PC-3 (cell line): ENCODE measurements at regions not wholly inside any gene's neighbourhood (a gene's known extent, or its start where the extent isn't known, plus 50 kb on each side); places are given as distances from the start of the nearest gene placed in this dataset.

Experiments
- ATAC-seq: fragments of 200-7000 bp; cut with Tn5 transposase; 2 replicates; pipeline ENCODE4 v1.9.1; 2020; ENCODE audit warnings: mild to moderate bottlenecking, moderate library complexity
- BruUV-seq: library from RNA; stranded (reverse); fragments of 400-500 nt; replicated peaks from 2 replicates; lab custom pipeline; 2021; lab: Mats Ljungman, UMichigan
- CTCF ChIA-PET: fragments of 300-600 bp; sonication (Branson Sonifier 250); formaldehyde crosslinking; loops from one replicate; lab custom pipeline; 2022; ENCODE audit warnings: antibody characterized with exemption; lab: Charles Lee
- POLR2A ChIA-PET: fragments of 300-600 bp; sonication (Branson Sonifier 250); formaldehyde crosslinking; loops from one replicate; lab custom pipeline; 2022; ENCODE audit warnings: antibody characterized with exemption; ENCODE audit not compliant: unreplicated experiment; lab: Charles Lee
- DNase-seq: peaks from one replicate; pipeline ENCODE4 v3.0.0-alpha.2; 2015
- H2AFZ ChIP-seq: fragments of 300-600 bp; sonication (generic); 2 replicates; pipeline ENCODE4 v1.6.0; 2016; ENCODE audit warnings: antibody characterized with exemption, low read length
- H3F3A ChIP-seq: fragments of 300-600 bp; sonication (generic); one replicate; pipeline ENCODE4 v1.6.0; 2017; ENCODE audit warnings: antibody characterized with exemption, low read length, control low read depth, mild to moderate bottlenecking; ENCODE audit not compliant: unreplicated experiment
- H3K27ac ChIP-seq: fragments of 300-600 bp; sonication (generic); 2 replicates; pipeline ENCODE4 v1.5.1; 2016; ENCODE audit warnings: mild to moderate bottlenecking, low read length
- H3K27me3 ChIP-seq: fragments of 300-600 bp; sonication (generic); 2 replicates; pipeline ENCODE4 v1.6.1; 2016; ENCODE audit warnings: low read length, mixed read lengths
- H3K36me3 ChIP-seq: fragments of 300-600 bp; sonication (generic); 2 replicates; pipeline ENCODE4 v1.6.1; 2016; ENCODE audit warnings: low read depth, mixed run types, low read length, mixed read lengths
- H3K4me1 ChIP-seq: fragments of 300-600 bp; sonication (generic); 2 replicates; pipeline ENCODE4 v1.5.1; 2016; ENCODE audit warnings: low read length; ENCODE audit not compliant: insufficient read depth
- H3K4me2 ChIP-seq: fragments of 300-600 bp; sonication (generic); 2 replicates; pipeline ENCODE4 v1.6.0; 2016; ENCODE audit warnings: low read length
- H3K4me3 ChIP-seq: fragments of 300-600 bp; sonication (generic); 2 replicates; pipeline ENCODE4 v1.5.1; 2016; ENCODE audit warnings: mild to moderate bottlenecking, low read length, mixed read lengths
- H3K79me2 ChIP-seq: fragments of 300-600 bp; sonication (generic); 2 replicates; pipeline ENCODE4 v1.6.1; 2017; ENCODE audit warnings: low read length, mixed read lengths
- H3K9ac ChIP-seq: fragments of 300-600 bp; sonication (generic); 2 replicates; pipeline ENCODE4 v1.6.0; 2016; ENCODE audit warnings: mild to moderate bottlenecking, low read length
- H3K9me2 ChIP-seq: fragments of 300-600 bp; sonication (generic); replicated peaks from 2 replicates; pipeline ENCODE4 v1.6.1; 2016; ENCODE audit warnings: mixed run types, low read length, mixed read lengths
- H3K9me3 ChIP-seq: fragments of 300-600 bp; sonication (generic); 2 replicates; pipeline ENCODE4 v1.6.1; 2016; ENCODE audit warnings: low read length, mixed read lengths
- H4K20me1 ChIP-seq: fragments of 300-600 bp; sonication (generic); 2 replicates; pipeline ENCODE4 v1.6.1; 2016; ENCODE audit warnings: low read length, mixed read lengths
- CTCF ChIP-seq: fragments of 300-600 bp; sonication (generic); conservative IDR thresholded peaks from 2 replicates; pipeline ENCODE4 v1.5.1; 2017; ENCODE audit warnings: antibody characterized with exemption, low read depth, mild to moderate bottlenecking, low read length
- EZH2 ChIP-seq: fragments of 300-600 bp; sonication (generic); IDR thresholded peaks from one replicate; pipeline ENCODE4 v1.6.1; 2017; ENCODE audit warnings: antibody characterized with exemption, mild to moderate bottlenecking, low read length; ENCODE audit not compliant: unreplicated experiment
- EZH2phosphoT487 ChIP-seq: fragments of 300-600 bp; sonication (generic); IDR thresholded peaks from 2 replicates; pipeline ENCODE4 v1.6.1; 2018; ENCODE audit warnings: mild to moderate bottlenecking, antibody characterized with exemption, low read length, borderline replicate concordance
- intact Hi-C: fragments of 100-400 bp; cut with micrococcal nuclease; formaldehyde crosslinking; loops from 2 replicates; pipeline ENCODE4 v1.9.0; 2023

- Histone ChIP-seq H3K36me3 (no peaks in the 10 kb centered on the region), H4K20me1 (no peaks in the 10 kb centered on the region), H3K4me3 (no peak overlapping the region), H3K9me2 (no peaks in the 10 kb centered on the region), H3F3A (no peaks in the 10 kb centered on the region), H3K79me2 (no peaks in the 10 kb centered on the region), H3K27me3 (no peaks in the 10 kb centered on the region), H3K4me2 (no peak overlapping the region), H2AFZ (no peak overlapping the region), H3K27ac (no peak overlapping the region), H3K9ac (no peak overlapping the region), H3K4me1 (no peaks in the 10 kb centered on the region), H3K9me3 (no peaks in the 10 kb centered on the region)
- CTCF ChIA-PET, result no interaction called here
- DNase-seq (no peak), ATAC-seq (no peak)
- no TSS peak for BruUV-seq
- TF ChIP-seq CTCF, result no peak
- TF ChIP-seq EZH2, result no peak
- TF ChIP-seq EZH2phosphoT487, result no peak
- intact Hi-C loops, result no loop called here
- POLR2A ChIA-PET, result no interaction called here
Measured at GRCh38 chr1:94666797-94667196, 125.2 kb upstream of the F3 start.

GRCh38 chr1:94661431-94661932 lies 119.9 kb upstream of the F3 start:
- Histone ChIP-seq H3K4me1 (no peaks in the 10 kb centered on the region), H3K27me3 (no peaks in the 10 kb centered on the region), H3K9me3 (no peaks in the 10 kb centered on the region), H3K27ac (no peak overlapping the region), H3K9ac (no peak overlapping the region), H3K4me3 (no peak overlapping the region), H3F3A (no peaks in the 10 kb centered on the region), H3K36me3 (no peaks in the 10 kb centered on the region), H3K9me2 (no peaks in the 10 kb centered on the region), H2AFZ (no peak overlapping the region), H3K4me2 (no peak overlapping the region), H3K79me2 (no peaks in the 10 kb centered on the region), H4K20me1 (no peaks in the 10 kb centered on the region)
- no peak for TF ChIP-seq EZH2
- no peak for TF ChIP-seq EZH2phosphoT487
- no peak for TF ChIP-seq CTCF
- ATAC-seq (no peak), DNase-seq (no peak)
- ChIA-PET POLR2A (interaction anchor here (0.5 kb wide), 1 partner anchor 105 kb away, joined by 3 read pairs; no protein-coding TSS in a partner anchor), CTCF (no interaction called here)
- intact Hi-C loops, result no loop called here
- BruUV-seq, result no TSS peak

DNA sequence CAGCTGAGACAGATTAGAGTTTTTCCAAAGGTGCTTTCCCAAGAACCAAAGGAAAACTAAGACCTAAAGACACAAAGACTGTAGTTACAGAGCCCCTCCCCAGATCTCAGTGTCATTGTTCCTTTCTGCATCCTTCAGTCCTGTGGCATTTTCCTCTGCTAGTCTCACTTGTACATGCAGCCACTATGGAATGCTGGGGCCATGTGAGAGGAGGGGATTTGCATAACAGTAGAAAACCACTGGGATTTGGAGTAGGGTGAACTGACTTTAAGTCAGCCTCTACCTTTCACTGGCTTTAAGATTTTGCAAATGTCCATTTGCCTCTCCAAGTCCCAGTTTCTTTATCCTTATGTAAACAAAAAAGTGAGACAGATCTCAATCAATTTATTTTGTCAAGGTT lies 119.4 kb upstream of the F3 start:
- no peaks in the 10 kb centered on the region for H3K27me3 ChIP-seq
- H3K9ac ChIP-seq, result no peak overlapping the region
- ATAC-seq (no peak), DNase-seq (no peak)
- no peaks in the 10 kb centered on the region for H3K36me3 ChIP-seq
- no TSS peak for BruUV-seq
- no peaks in the 10 kb centered on the region for H3K9me2 ChIP-seq
- no peak overlapping the region for H3K27ac ChIP-seq
- CTCF ChIA-PET, result no interaction called here
- no peak overlapping the region for H3K4me2 ChIP-seq
- H2AFZ ChIP-seq, result no peak overlapping the region
- H3F3A ChIP-seq, result no peaks in the 10 kb centered on the region
- no peaks in the 10 kb centered on the region for H3K9me3 ChIP-seq
- TF ChIP-seq EZH2 (no peak), CTCF (no peak), EZH2phosphoT487 (no peak)
- no peaks in the 10 kb centered on the region for H3K4me1 ChIP-seq
- no peaks in the 10 kb centered on the region for H3K79me2 ChIP-seq
- no peak overlapping the region for H3K4me3 ChIP-seq
- H4K20me1 ChIP-seq, result no peaks in the 10 kb centered on the region
- intact Hi-C loops, result no loop called here
- POLR2A ChIA-PET, result interaction anchor here (0.5 kb wide), 1 partner anchor 104 kb away, joined by 3 read pairs; no protein-coding TSS in a partner anchor
